VCaP (cell line): ENCODE measurements at regions not wholly inside any gene's neighbourhood (a gene's known extent, or its start where the extent isn't known, plus 50 kb on each side); places are given as distances from the start of the nearest gene placed in this dataset.

Experiments used
- H3K27ac ChIP-seq: fragments of 450-650 bp; 2 replicates; pipeline ENCODE4 v1.5.1; 2017
- TF ChIP-seq, protein P1 (sequence below): fragments of 450-650 bp; conservative IDR thresholded peaks from 2 replicates; pipeline ENCODE4 v1.5.1; 2017; ENCODE audit warnings: mild to moderate bottlenecking, moderate library complexity

DNA sequence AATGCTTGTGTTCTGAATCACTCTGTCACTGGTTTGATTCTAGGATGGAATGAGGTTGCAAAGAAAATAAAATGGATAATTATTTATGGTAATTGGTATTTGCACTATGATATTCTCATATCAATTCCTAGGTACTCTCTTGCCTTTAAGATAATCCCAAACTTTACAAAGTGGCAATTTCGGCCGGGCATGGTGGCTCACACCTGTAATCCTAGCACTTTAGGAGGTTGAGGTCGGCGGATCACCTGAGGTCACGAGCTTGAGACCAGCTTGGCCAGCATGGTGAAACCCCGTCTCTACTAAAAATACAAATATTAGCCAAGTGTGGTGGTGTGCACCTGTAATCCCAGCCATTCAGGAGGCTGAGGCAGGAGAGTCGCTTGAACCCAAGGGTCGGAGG is 1118.7 kb upstream of the C9orf72 start:
- TF ChIP-seq, protein P1, sequence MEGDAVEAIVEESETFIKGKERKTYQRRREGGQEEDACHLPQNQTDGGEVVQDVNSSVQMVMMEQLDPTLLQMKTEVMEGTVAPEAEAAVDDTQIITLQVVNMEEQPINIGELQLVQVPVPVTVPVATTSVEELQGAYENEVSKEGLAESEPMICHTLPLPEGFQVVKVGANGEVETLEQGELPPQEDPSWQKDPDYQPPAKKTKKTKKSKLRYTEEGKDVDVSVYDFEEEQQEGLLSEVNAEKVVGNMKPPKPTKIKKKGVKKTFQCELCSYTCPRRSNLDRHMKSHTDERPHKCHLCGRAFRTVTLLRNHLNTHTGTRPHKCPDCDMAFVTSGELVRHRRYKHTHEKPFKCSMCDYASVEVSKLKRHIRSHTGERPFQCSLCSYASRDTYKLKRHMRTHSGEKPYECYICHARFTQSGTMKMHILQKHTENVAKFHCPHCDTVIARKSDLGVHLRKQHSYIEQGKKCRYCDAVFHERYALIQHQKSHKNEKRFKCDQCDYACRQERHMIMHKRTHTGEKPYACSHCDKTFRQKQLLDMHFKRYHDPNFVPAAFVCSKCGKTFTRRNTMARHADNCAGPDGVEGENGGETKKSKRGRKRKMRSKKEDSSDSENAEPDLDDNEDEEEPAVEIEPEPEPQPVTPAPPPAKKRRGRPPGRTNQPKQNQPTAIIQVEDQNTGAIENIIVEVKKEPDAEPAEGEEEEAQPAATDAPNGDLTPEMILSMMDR, result no peak
- H3K27ac ChIP-seq, result no peak overlapping the region

DNA sequence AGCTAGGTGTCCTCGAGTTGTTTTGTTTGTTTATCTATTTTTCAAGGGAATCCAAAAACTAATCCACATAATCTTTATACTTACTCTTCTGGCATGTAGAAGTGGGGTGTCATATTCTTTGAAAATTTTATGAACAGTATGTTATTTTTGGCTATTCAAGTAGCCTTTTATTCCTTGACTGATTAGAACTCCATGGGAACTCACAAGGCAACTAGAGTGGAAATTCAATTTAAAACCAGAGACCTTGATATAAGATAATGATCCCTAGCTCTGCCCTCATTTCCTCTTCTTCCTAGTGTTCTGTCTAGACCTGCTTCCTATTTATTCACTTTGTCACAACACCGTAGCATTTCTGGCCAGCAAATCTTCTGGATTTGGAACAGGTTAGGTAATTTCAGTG is 1123.7 kb upstream of the C9orf72 start:
- H3K27ac ChIP-seq, result no peak overlapping the region
- TF ChIP-seq, protein P1, result no peak

DNA sequence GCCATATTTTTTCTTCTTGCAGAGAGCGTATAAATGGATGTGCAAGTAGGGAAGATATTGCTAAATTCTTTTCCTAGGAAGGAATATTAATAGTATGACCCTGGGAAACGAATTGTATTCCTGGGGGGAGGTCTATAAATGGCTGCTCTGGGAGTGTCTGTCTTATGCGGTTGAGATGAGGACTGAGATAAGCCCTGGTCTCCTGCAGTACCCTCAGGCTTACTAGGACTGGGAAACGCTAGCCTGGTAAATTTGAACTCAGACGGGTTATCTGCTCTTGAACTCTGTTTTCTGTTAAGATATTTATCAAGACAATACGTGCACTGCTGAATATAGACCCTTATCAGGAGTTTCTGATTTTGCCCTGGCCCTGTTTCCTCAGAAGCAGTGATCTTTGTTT is 1126.4 kb upstream of the C9orf72 start:
- no peak overlapping the region for H3K27ac ChIP-seq
- TF ChIP-seq, protein P1, result no peak

DNA sequence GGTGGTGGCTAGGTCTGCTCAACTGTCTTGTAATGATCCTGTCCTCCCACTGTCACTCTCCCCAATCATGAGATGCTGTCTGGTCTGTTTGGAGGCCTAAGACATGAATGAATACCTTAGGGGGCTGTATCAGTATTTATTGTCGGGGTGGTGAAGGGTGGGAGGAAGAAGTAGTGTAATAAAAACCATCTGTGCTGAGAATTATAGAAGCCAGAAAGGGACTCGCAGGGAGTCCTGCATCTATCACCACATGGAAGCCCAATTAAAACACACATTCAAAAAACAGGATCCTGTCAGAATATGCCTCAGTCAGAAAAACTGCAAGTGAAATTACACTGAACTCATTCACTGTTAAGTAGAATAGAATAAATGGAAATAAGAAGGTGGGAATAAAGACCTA is 1134.3 kb upstream of the C9orf72 start:
- TF ChIP-seq, protein P1, result no peak
- no peak overlapping the region for H3K27ac ChIP-seq

DNA sequence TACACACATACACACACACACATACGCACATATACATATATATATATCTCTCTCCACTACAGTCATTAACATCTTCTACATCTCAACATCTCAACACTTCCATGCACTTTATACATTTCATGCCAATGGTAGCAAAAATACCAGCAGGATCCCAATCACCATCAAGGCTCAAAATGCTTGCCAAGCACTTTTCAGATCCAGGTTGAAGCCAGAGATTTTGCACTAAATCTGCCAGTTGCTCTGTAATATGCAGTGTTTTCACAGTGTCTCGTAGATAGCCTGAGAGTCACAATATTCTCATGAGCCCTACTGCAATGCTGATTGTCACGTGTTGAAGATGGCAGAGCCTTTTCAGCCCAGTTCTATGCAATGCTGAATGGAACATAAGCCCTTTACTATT is 1140.9 kb upstream of the C9orf72 start:
- TF ChIP-seq, protein P1, result no peak
- no peak overlapping the region for H3K27ac ChIP-seq

DNA sequence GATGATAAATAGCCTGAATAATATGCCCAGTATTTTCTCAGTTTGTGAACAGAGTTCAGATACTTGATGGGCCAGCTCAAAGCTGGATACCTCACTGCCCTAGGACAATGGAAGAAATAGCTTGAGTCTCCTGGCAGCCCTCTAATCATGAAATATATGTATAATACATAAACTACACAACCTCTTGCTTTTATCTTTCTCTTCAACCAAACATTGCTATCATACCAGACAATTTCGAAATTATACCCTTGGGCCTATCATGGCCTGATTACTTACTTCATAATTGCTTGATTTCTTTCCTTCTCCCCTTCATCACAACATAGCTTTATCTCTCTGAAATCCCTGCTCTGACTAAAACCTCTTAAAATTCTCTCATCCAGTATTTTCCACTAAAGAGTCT is 1144.9 kb upstream of the C9orf72 start:
- TF ChIP-seq, protein P1, result no peak
- H3K27ac ChIP-seq, result no peak overlapping the region

DNA sequence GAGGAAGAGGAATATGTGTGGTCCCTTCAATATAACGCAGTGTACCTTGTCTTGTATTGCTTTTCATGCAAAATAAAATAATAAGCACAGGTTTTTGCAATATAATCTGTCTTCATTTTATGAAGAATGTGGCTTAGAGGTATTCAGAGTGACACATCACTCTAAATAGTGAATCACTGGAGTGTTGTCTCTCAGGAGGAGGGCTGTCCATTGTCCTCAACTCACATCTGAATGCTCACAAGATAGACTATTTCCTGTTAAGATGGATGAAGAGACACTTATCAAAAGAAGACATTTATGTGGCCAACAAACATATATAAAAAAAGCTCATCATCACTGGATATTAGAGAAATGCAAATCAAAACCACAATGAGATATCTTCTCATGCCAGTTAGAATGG is 1147.5 kb upstream of the C9orf72 start:
- TF ChIP-seq, protein P1, result no peak

DNA sequence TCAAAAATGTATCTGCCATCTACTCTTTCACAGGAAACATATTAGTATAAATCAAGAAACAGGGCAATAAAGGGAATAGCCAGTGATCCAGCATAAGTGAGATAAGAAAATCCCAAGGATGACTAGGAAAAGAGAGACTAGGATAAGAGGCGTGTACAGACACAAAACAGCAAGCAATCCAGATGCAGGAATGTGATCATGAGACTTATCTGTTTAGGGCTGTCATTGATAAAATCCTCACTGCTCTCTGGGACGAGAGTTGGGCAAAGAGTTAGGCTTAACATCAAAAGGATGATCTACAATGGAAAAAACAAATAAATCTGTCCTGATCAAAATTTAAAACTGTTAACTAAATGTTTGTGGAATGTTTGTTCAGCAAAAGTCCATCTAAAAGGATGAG is 1156.8 kb upstream of the C9orf72 start:
- no peak overlapping the region for H3K27ac ChIP-seq
- TF ChIP-seq, protein P1, result no peak

More for the DNA sequence above, 1147.5 kb upstream of the C9orf72 start:
- no peak overlapping the region for H3K27ac ChIP-seq
